Fibroblast of lung (primary cell): ENCODE measurements at regions not wholly inside any gene's neighbourhood (a gene's known extent, or its start where the extent isn't known, plus 50 kb on each side); places are given as distances from the start of the nearest gene placed in this dataset.

Experiments
- DNase-seq, 2 donors: peaks; one replicate each; pipeline versions ENCODE4 v3.0.0 to v3.0.0-alpha.2; 2010; ENCODE audit warnings: low read depth in 2 of 2
- H2AFZ ChIP-seq: 2 replicates; pipeline ENCODE4 v1.5.1; 2012; ENCODE audit warnings: low read length, control low read depth, inconsistent platforms
- H3K27ac ChIP-seq: 2 replicates; pipeline ENCODE4 v1.5.1; 2011; ENCODE audit warnings: low read length, control low read depth; ENCODE audit not compliant: insufficient read depth
- H3K27me3 ChIP-seq: 2 replicates; pipeline ENCODE4 v1.5.1; 2011; ENCODE audit warnings: mild to moderate bottlenecking, low read length; ENCODE audit not compliant: control insufficient read depth, insufficient read depth
- H3K36me3 ChIP-seq: 2 replicates; pipeline ENCODE4 v1.5.1; 2011; ENCODE audit warnings: low read length; ENCODE audit not compliant: control insufficient read depth, insufficient read depth
- H3K4me1 ChIP-seq: 2 replicates; pipeline ENCODE4 v1.5.1; 2011; ENCODE audit warnings: low read length; ENCODE audit not compliant: control insufficient read depth, insufficient read depth; ENCODE audit errors: extremely low read depth
- H3K4me2 ChIP-seq: 2 replicates; pipeline ENCODE4 v1.5.1; 2011; ENCODE audit warnings: low read length, control low read depth; ENCODE audit not compliant: insufficient read depth; ENCODE audit errors: extremely low read depth
- H3K4me3 ChIP-seq, 4 experiments: fragments of 200-600 bp in 1 of 4; sonication (generic) in 1 of 4; replicated peaks in 1 of 4; 2 replicates each; pipeline ENCODE4 v1.5.1; 2011 to 2016; ENCODE audit warnings: low read length in 4 of 4, low read depth in 3 of 4, mild to moderate bottlenecking in 3 of 4, control low read depth in 2 of 4, inconsistent platforms in 1 of 4, mixed read lengths in 1 of 4; ENCODE audit not compliant: insufficient read depth in 1 of 4; ENCODE audit errors: control extremely low read depth in 1 of 4
- H3K79me2 ChIP-seq: 2 replicates; pipeline ENCODE4 v1.5.1; 2012; ENCODE audit warnings: mild to moderate bottlenecking, low read length, inconsistent platforms; ENCODE audit not compliant: control insufficient read depth, insufficient read depth
- H3K9ac ChIP-seq: 2 replicates; pipeline ENCODE4 v1.5.1; 2011; ENCODE audit warnings: mild to moderate bottlenecking, low read length, control low read depth; ENCODE audit not compliant: insufficient read depth
- H3K9me3 ChIP-seq: 2 replicates; pipeline ENCODE4 v1.5.1; 2012; ENCODE audit warnings: low read depth, low read length; ENCODE audit not compliant: control insufficient read depth, insufficient read depth
- H4K20me1 ChIP-seq: 2 replicates; pipeline ENCODE4 v1.5.1; 2011; ENCODE audit warnings: low read length; ENCODE audit not compliant: control insufficient read depth, insufficient read depth; ENCODE audit errors: extremely low read depth
- CTCF ChIP-seq, 2 donors: IDR thresholded peaks in 1 of 2; conservative IDR thresholded peaks in 1 of 2; 1 replicate in 1 of 2; 2 replicates in 1 of 2; pipeline ENCODE4 v1.5.1; 2011 to 2012; ENCODE audit warnings: low read length in 2 of 2, control low read depth in 1 of 2, inconsistent platforms in 1 of 2, low read depth in 1 of 2, mild to moderate bottlenecking in 1 of 2
- EZH2 ChIP-seq: IDR thresholded peaks from 2 replicates; pipeline ENCODE4 v1.5.1; 2012; ENCODE audit warnings: low read length, control low read depth, mild to moderate bottlenecking; ENCODE audit errors: missing control alignments

- Histone ChIP-seq H3K27ac (no peak overlapping the region), H3K36me3 (no peaks in the 10 kb centered on the region), H4K20me1 (no peaks in the 10 kb centered on the region), H2AFZ (no peak overlapping the region), H3K9ac (no peak overlapping the region), H3K79me2 (no peaks in the 10 kb centered on the region), H3K9me3 (peaks cover 6% of the 10 kb centered on the region), H3K27me3 (no peaks in the 10 kb centered on the region), H3K4me1 (no peaks in the 10 kb centered on the region), H3K4me2 (no peak overlapping the region), H3K4me3 (no peak overlapping the region)
- no peak for TF ChIP-seq CTCF (conservative IDR thresholded peaks at IDR 0.05 in 1 of 2, IDR thresholded peaks at IDR 0.05 in 1 of 2; ENCODE audit: low read depth in 1 of 2, low read length in 2 of 2)
- TF ChIP-seq EZH2 = no peak
- DNase-seq = no peak
Measured at GRCh38 chr22:49609207-49609876, 218.3 kb downstream of the BRD1 start.

- H3K27ac ChIP-seq = no peak overlapping the region
- no peaks in the 10 kb centered on the region for H3K27me3 ChIP-seq
- peaks cover 6% of the 10 kb centered on the region for H3K9me3 ChIP-seq
- H3K36me3 ChIP-seq = no peaks in the 10 kb centered on the region
- no peak overlapping the region for H2AFZ ChIP-seq
- TF ChIP-seq CTCF (conservative IDR thresholded peaks at IDR 0.05 in 1 of 2, IDR thresholded peaks at IDR 0.05 in 1 of 2; ENCODE audit: low read depth in 1 of 2, low read length in 2 of 2) (no peak), EZH2 (no peak)
- DNase-seq = no peak
- no peak overlapping the region for H3K9ac ChIP-seq
- H3K4me2 ChIP-seq = no peak overlapping the region
- no peaks in the 10 kb centered on the region for H3K79me2 ChIP-seq
- no peaks in the 10 kb centered on the region for H3K4me1 ChIP-seq
- H3K4me3 ChIP-seq = no peak overlapping the region
- H4K20me1 ChIP-seq = no peaks in the 10 kb centered on the region
Measured at GRCh38 chr22:49608660-49609059, 219.0 kb downstream of the BRD1 start.

GRCh38 chr22:49608228-49608627 is 219.4 kb downstream of the BRD1 start:
- no peaks in the 10 kb centered on the region for H4K20me1 ChIP-seq
- no peak overlapping the region for H3K27ac ChIP-seq
- H3K4me3 ChIP-seq = no peak overlapping the region
- no peaks in the 10 kb centered on the region for H3K4me1 ChIP-seq
- no peak overlapping the region for H3K9ac ChIP-seq
- no peaks in the 10 kb centered on the region for H3K79me2 ChIP-seq
- no peaks in the 10 kb centered on the region for H3K27me3 ChIP-seq
- no peak for DNase-seq
- H3K4me2 ChIP-seq = no peak overlapping the region
- no peaks in the 10 kb centered on the region for H3K36me3 ChIP-seq
- no peak overlapping the region for H2AFZ ChIP-seq
- TF ChIP-seq EZH2 (no peak), CTCF (conservative IDR thresholded peaks at IDR 0.05 in 1 of 2, IDR thresholded peaks at IDR 0.05 in 1 of 2; ENCODE audit: low read depth in 1 of 2, low read length in 2 of 2) (no peak)
- peaks cover 6% of the 10 kb centered on the region for H3K9me3 ChIP-seq
